ENCODE measurements at regions not wholly inside any gene's neighbourhood (a gene's known extent, or its start where the extent isn't known, plus 50 kb on each side); places are given as distances from the start of the nearest gene placed in this dataset.

GRCh38 chr2:129879614-129880180, 99.8 kb upstream of the RAB6C start:
- no peaks in the 10 kb centered on the region for H3K27me3 ChIP-seq (ENCODE audit: control insufficient read depth, insufficient read depth, low read length)
- H3K36me3 ChIP-seq (ENCODE audit: control insufficient read depth, insufficient read depth, low read length): no peaks in the 10 kb centered on the region
- H3K4me3 ChIP-seq (ENCODE audit: low read depth, low read length): no peak overlapping the region
- no peaks in the 10 kb centered on the region for H3K9me3 ChIP-seq (ENCODE audit: control insufficient read depth, insufficient read depth, low read length)
- no peak overlapping the region for H3K27ac ChIP-seq (ENCODE audit: low read depth, low read length)
- no peak overlapping the region for H3K9ac ChIP-seq (ENCODE audit: low read depth, low read length)
- 0 out of 2 replicates have a peak, but pooled peaks cover 6% of the 10 kb centered on the region for H3K4me1 ChIP-seq (ENCODE audit: control insufficient read depth, insufficient read depth, low read length)

- H3K27me3 ChIP-seq (ENCODE audit: control insufficient read depth, insufficient read depth, low read length): no peaks in the 10 kb centered on the region
- no peaks in the 10 kb centered on the region for H3K36me3 ChIP-seq (ENCODE audit: control insufficient read depth, insufficient read depth, low read length)
- no peak overlapping the region for H3K4me3 ChIP-seq (ENCODE audit: low read depth, low read length)
- H3K9me3 ChIP-seq (ENCODE audit: control insufficient read depth, insufficient read depth, low read length): no peaks in the 10 kb centered on the region
- H3K9ac ChIP-seq (ENCODE audit: low read depth, low read length): no peak overlapping the region
- H3K4me1 ChIP-seq (ENCODE audit: control insufficient read depth, insufficient read depth, low read length): 0 out of 2 replicates have a peak, but pooled peaks cover 6% of the 10 kb centered on the region
- no peak overlapping the region for H3K27ac ChIP-seq (ENCODE audit: low read depth, low read length)
Measured at GRCh38 chr2:129880309-129880708, 99.2 kb upstream of the RAB6C start.

- H3K9ac ChIP-seq (ENCODE audit: low read depth, low read length): no peak overlapping the region
Measured at GRCh38 chr2:129880971-129881370, 98.5 kb upstream of the RAB6C start.

GRCh38 chr2:129881786-129882396, 97.6 kb upstream of the RAB6C start:
- Histone ChIP-seq H3K9me3 (ENCODE audit: control insufficient read depth, insufficient read depth, low read length) (no peaks in the 10 kb centered on the region), H3K9ac (ENCODE audit: low read depth, low read length) (no peak overlapping the region), H3K36me3 (ENCODE audit: control insufficient read depth, insufficient read depth, low read length) (no peaks in the 10 kb centered on the region), H3K27ac (ENCODE audit: low read depth, low read length) (no peak overlapping the region), H3K27me3 (ENCODE audit: control insufficient read depth, insufficient read depth, low read length) (no peaks in the 10 kb centered on the region), H3K4me3 (ENCODE audit: low read depth, low read length) (no peak overlapping the region), H3K4me1 (ENCODE audit: control insufficient read depth, insufficient read depth, low read length) (peaks cover 18% of the 10 kb centered on the region)

More at GRCh38 chr2:129880971-129881370, 98.5 kb upstream of the RAB6C start:
- Histone ChIP-seq H3K4me1 (ENCODE audit: control insufficient read depth, insufficient read depth, low read length) (peaks cover 13% of the 10 kb centered on the region), H3K27ac (ENCODE audit: low read depth, low read length) (no peak overlapping the region), H3K27me3 (ENCODE audit: control insufficient read depth, insufficient read depth, low read length) (no peaks in the 10 kb centered on the region), H3K36me3 (ENCODE audit: control insufficient read depth, insufficient read depth, low read length) (no peaks in the 10 kb centered on the region), H3K9me3 (ENCODE audit: control insufficient read depth, insufficient read depth, low read length) (no peaks in the 10 kb centered on the region), H3K4me3 (ENCODE audit: low read depth, low read length) (no peak overlapping the region)

GRCh38 chr2:129882476-129882875, 97.0 kb upstream of the RAB6C start:
- H3K4me1 ChIP-seq (ENCODE audit: control insufficient read depth, insufficient read depth, low read length): peaks cover 18% of the 10 kb centered on the region

GRCh38 chr2:129883121-129883520, 96.3 kb upstream of the RAB6C start:
- Histone ChIP-seq H3K4me1 (ENCODE audit: control insufficient read depth, insufficient read depth, low read length) (peaks cover 16% of the 10 kb centered on the region), H3K9ac (ENCODE audit: low read depth, low read length) (no peak overlapping the region), H3K4me3 (ENCODE audit: low read depth, low read length) (no peak overlapping the region), H3K9me3 (ENCODE audit: control insufficient read depth, insufficient read depth, low read length) (no peaks in the 10 kb centered on the region), H3K27me3 (ENCODE audit: control insufficient read depth, insufficient read depth, low read length) (no peaks in the 10 kb centered on the region), H3K36me3 (ENCODE audit: control insufficient read depth, insufficient read depth, low read length) (no peaks in the 10 kb centered on the region), H3K27ac (ENCODE audit: low read depth, low read length) (no peak overlapping the region)

More at GRCh38 chr2:129882476-129882875, 97.0 kb upstream of the RAB6C start:
- Histone ChIP-seq H3K27me3 (ENCODE audit: control insufficient read depth, insufficient read depth, low read length) (no peaks in the 10 kb centered on the region), H3K36me3 (ENCODE audit: control insufficient read depth, insufficient read depth, low read length) (no peaks in the 10 kb centered on the region), H3K9ac (ENCODE audit: low read depth, low read length) (no peak overlapping the region), H3K27ac (ENCODE audit: low read depth, low read length) (no peak overlapping the region), H3K9me3 (ENCODE audit: control insufficient read depth, insufficient read depth, low read length) (no peaks in the 10 kb centered on the region), H3K4me3 (ENCODE audit: low read depth, low read length) (no peak overlapping the region)

GRCh38 chr2:129884221-129884786, 95.2 kb upstream of the RAB6C start:
- Histone ChIP-seq H3K4me3 (ENCODE audit: low read depth, low read length) (no peak overlapping the region), H3K27ac (ENCODE audit: low read depth, low read length) (no peak overlapping the region), H3K9ac (ENCODE audit: low read depth, low read length) (no peak overlapping the region), H3K9me3 (ENCODE audit: control insufficient read depth, insufficient read depth, low read length) (no peaks in the 10 kb centered on the region), H3K4me1 (ENCODE audit: control insufficient read depth, insufficient read depth, low read length) (peaks cover 12% of the 10 kb centered on the region), H3K36me3 (ENCODE audit: control insufficient read depth, insufficient read depth, low read length) (no peaks in the 10 kb centered on the region), H3K27me3 (ENCODE audit: control insufficient read depth, insufficient read depth, low read length) (no peaks in the 10 kb centered on the region)

- no peaks in the 10 kb centered on the region for H3K9me3 ChIP-seq (ENCODE audit: control insufficient read depth, insufficient read depth, low read length)
- H3K36me3 ChIP-seq (ENCODE audit: control insufficient read depth, insufficient read depth, low read length): no peaks in the 10 kb centered on the region
- H3K9ac ChIP-seq (ENCODE audit: low read depth, low read length): no peak overlapping the region
Measured at GRCh38 chr2:129885735-129886134, 93.7 kb upstream of the RAB6C start.

GRCh38 chr2:129887688-129888266, 91.7 kb upstream of the RAB6C start:
- H3K4me3 ChIP-seq (ENCODE audit: low read depth, low read length): no peak overlapping the region
- H3K36me3 ChIP-seq (ENCODE audit: control insufficient read depth, insufficient read depth, low read length): no peaks in the 10 kb centered on the region
- no peak overlapping the region for H3K9ac ChIP-seq (ENCODE audit: low read depth, low read length)

More at GRCh38 chr2:129885735-129886134, 93.7 kb upstream of the RAB6C start:
- H3K4me1 ChIP-seq (ENCODE audit: control insufficient read depth, insufficient read depth, low read length): peaks cover 12% of the 10 kb centered on the region
- H3K27ac ChIP-seq (ENCODE audit: low read depth, low read length): no peak overlapping the region
- no peak overlapping the region for H3K4me3 ChIP-seq (ENCODE audit: low read depth, low read length)
- no peaks in the 10 kb centered on the region for H3K27me3 ChIP-seq (ENCODE audit: control insufficient read depth, insufficient read depth, low read length)

GRCh38 chr2:129888461-129888860, 91.0 kb upstream of the RAB6C start:
- no peaks in the 10 kb centered on the region for H3K27me3 ChIP-seq (ENCODE audit: control insufficient read depth, insufficient read depth, low read length)
- H3K4me1 ChIP-seq (ENCODE audit: control insufficient read depth, insufficient read depth, low read length): peaks cover 12% of the 10 kb centered on the region
- H3K9me3 ChIP-seq (ENCODE audit: control insufficient read depth, insufficient read depth, low read length): no peaks in the 10 kb centered on the region
- no peaks in the 10 kb centered on the region for H3K36me3 ChIP-seq (ENCODE audit: control insufficient read depth, insufficient read depth, low read length)
- H3K9ac ChIP-seq (ENCODE audit: low read depth, low read length): no peak overlapping the region
- H3K27ac ChIP-seq (ENCODE audit: low read depth, low read length): no peak overlapping the region
- H3K4me3 ChIP-seq (ENCODE audit: low read depth, low read length): no peak overlapping the region

More at GRCh38 chr2:129887688-129888266, 91.7 kb upstream of the RAB6C start:
- H3K27me3 ChIP-seq (ENCODE audit: control insufficient read depth, insufficient read depth, low read length): no peaks in the 10 kb centered on the region
- no peaks in the 10 kb centered on the region for H3K9me3 ChIP-seq (ENCODE audit: control insufficient read depth, insufficient read depth, low read length)
- H3K4me1 ChIP-seq (ENCODE audit: control insufficient read depth, insufficient read depth, low read length): peaks cover 12% of the 10 kb centered on the region
- no peak overlapping the region for H3K27ac ChIP-seq (ENCODE audit: low read depth, low read length)

- Histone ChIP-seq H3K9me3 (ENCODE audit: control insufficient read depth, insufficient read depth, low read length) (no peaks in the 10 kb centered on the region), H3K4me1 (ENCODE audit: control insufficient read depth, insufficient read depth, low read length) (peaks cover 12% of the 10 kb centered on the region), H3K9ac (ENCODE audit: low read depth, low read length) (no peak overlapping the region), H3K27me3 (ENCODE audit: control insufficient read depth, insufficient read depth, low read length) (no peaks in the 10 kb centered on the region), H3K27ac (ENCODE audit: low read depth, low read length) (no peak overlapping the region), H3K36me3 (ENCODE audit: control insufficient read depth, insufficient read depth, low read length) (no peaks in the 10 kb centered on the region), H3K4me3 (ENCODE audit: low read depth, low read length) (no peak overlapping the region)
Measured at GRCh38 chr2:129888896-129889295, 90.6 kb upstream of the RAB6C start.
